Epithelial cell of esophagus (primary cell): ENCODE measurements at regions not wholly inside any gene's neighbourhood (a gene's known extent, or its start where the extent isn't known, plus 50 kb on each side); places are given as distances from the start of the nearest gene placed in this dataset.

ENCODE experiments used
- DNase-seq: peaks from one replicate; pipeline ENCODE4 v3.0.0; 2010; ENCODE audit warnings: low read depth
- H3K4me3 ChIP-seq: 2 replicates; pipeline ENCODE4 v1.5.1; 2011; ENCODE audit warnings: mild to moderate bottlenecking, low read length, control low read depth
- CTCF ChIP-seq: IDR thresholded peaks from 2 replicates; pipeline ENCODE4 v1.5.1; 2011; ENCODE audit warnings: low read depth, mild to moderate bottlenecking, low read length, control low read depth, inconsistent platforms; ENCODE audit not compliant: insufficient read depth; ENCODE audit errors: missing control alignments

DNA sequence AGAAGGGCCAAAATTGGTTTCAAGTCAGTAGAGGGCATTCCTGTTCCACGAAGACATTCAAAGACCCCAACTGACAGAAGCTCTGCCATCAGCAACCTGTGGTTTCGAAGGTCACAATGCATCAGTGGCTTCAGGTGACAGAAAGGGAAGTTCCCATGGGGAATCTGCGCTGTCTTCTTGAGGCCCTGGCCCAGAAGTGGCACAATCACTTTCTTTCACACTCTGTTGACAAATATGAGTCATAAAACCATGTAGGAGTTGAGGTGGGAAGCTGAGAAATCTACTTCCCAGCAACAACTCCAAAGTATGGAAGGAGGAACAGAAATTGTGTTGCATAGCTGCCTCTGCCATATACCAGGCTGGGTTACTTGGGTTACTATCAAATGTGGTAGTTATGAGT is 621.1 kb upstream of the FANCL start:
- H3K4me3 ChIP-seq: no peak overlapping the region
- no peak for TF ChIP-seq CTCF
- DNase-seq: no peak

GRCh38 chr2:58860586-58860985 is 619.5 kb upstream of the FANCL start:
- no peak overlapping the region for H3K4me3 ChIP-seq
- TF ChIP-seq CTCF: no peak
- DNase-seq: no peak

GRCh38 chr2:58856100-58856499 is 615.0 kb upstream of the FANCL start:
- DNase-seq: no peak
- no peak for TF ChIP-seq CTCF
- H3K4me3 ChIP-seq: no peak overlapping the region

DNA sequence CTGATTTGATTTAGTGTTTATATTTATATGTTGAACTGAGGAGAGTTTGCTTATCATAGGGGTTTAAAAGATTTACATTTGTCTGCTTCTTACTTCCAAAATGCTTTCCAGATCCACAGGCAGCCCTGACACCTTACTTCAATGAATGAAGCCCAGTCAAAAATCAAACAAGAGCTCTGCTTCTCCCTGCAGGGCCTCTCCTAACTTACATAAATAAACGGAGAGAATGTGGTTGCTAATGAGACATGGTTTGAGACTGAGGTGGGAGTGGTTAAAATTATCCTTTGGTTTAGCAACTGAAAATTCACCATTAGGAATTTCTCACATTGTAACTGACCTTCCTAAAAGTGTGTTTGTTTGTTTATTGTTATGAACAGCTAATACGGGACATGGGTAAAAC is 612.3 kb upstream of the FANCL start:
- H3K4me3 ChIP-seq: no peak overlapping the region
- no peak for DNase-seq
- no peak for TF ChIP-seq CTCF

DNA sequence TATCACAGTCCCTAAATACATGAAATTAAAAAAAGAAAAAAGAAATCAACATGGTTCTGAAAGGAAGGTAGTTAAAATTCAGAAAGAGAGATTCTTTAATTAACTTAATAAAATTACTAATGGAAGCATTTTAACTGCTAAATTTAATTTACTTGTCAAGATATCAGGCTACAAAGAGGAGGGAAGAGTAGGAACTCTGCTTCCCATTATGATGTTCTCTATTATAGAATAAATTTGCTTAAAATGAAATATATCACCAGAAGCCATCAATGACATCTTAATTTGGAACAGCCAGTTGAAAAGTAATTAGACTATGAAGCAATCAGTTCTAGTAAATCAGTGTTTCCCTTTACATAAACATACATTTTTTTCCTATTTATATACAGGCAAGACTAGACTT is 611.8 kb upstream of the FANCL start:
- no peak overlapping the region for H3K4me3 ChIP-seq
- no peak for DNase-seq
- TF ChIP-seq CTCF: no peak

DNA sequence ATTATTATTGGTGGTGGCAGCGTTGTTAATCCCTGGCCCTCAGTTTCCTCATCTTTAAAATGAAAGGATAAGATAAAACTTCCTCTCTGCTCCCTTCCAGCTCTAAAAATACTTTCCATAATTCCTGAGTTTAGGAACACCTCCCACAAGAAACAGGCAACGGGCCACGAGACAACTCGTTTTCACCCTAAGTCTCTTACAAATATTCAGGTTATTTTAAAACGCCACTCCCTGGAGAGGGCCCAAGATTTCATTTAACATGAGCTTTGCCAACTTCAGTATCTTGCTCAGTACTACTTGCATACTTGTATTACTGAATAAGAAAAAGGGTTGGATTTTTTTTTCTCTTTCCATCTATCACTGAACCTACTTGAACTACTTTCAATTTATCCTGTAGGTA is 611.1 kb upstream of the FANCL start:
- TF ChIP-seq CTCF: no peak
- H3K4me3 ChIP-seq: no peak overlapping the region

DNA sequence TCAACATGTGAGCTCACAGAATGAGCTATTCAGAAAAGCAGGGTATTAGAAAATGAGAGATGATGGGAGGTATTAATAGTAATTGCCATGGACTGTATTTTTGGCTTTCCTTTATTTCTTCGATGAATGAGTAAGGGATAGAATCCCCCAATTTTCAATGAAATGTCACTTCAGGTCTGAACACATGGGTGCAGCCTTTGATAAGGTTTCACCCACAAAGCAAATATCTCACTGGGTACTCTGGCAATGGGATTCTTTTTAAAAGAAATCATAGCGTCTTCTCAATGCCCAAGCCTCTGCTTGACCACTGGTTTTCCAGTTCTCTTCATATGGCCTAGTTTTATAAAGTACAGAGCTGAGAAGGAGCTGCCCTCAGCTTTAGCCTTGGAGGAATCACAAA is 610.5 kb upstream of the FANCL start:
- no peak for TF ChIP-seq CTCF
- H3K4me3 ChIP-seq: no peak overlapping the region
- DNase-seq: no peak

More for the DNA sequence above, 611.1 kb upstream of the FANCL start:
- DNase-seq: no peak
